H9 (cell line): ENCODE measurements at regions not wholly inside any gene's neighbourhood (a gene's known extent, or its start where the extent isn't known, plus 50 kb on each side); places are given as distances from the start of the nearest gene placed in this dataset.

Source experiments
- DNase-seq: peaks from one replicate; pipeline ENCODE4 v3.0.0-alpha.2; 2017
- H2AFZ ChIP-seq: one replicate; pipeline ENCODE4 v1.6.1; 2013; ENCODE audit warnings: mild to moderate bottlenecking, low read length, control low read depth, moderate library complexity
- H2AK5ac ChIP-seq: 2 replicates; pipeline ENCODE4 v1.6.1; 2013; ENCODE audit warnings: low read length, control low read depth, mixed read lengths; ENCODE audit not compliant: insufficient read length
- H2BK120ac ChIP-seq: one replicate; pipeline ENCODE4 v1.6.1; 2013; ENCODE audit warnings: low read depth, mild to moderate bottlenecking, low read length, control low read depth, inconsistent platforms; ENCODE audit not compliant: poor library complexity, severe bottlenecking
- H2BK12ac ChIP-seq: 2 replicates; pipeline ENCODE4 v1.6.1; 2013; ENCODE audit warnings: low read length, control low read depth, mixed read lengths, low read depth; ENCODE audit not compliant: insufficient read length
- H2BK15ac ChIP-seq: 2 replicates; pipeline ENCODE4 v1.6.1; 2013; ENCODE audit warnings: low read depth, low read length, control low read depth
- H2BK20ac ChIP-seq: one replicate; pipeline ENCODE4 v1.6.1; 2013; ENCODE audit warnings: low read depth, mild to moderate bottlenecking, low read length, control low read depth, inconsistent platforms; ENCODE audit not compliant: poor library complexity, severe bottlenecking
- H2BK5ac ChIP-seq: 2 replicates; pipeline ENCODE4 v1.6.1; 2013; ENCODE audit warnings: low read length, control low read depth, mixed read lengths; ENCODE audit not compliant: insufficient read length
- H3K14ac ChIP-seq: 2 replicates; pipeline ENCODE4 v1.6.1; 2013; ENCODE audit warnings: low read length, control low read depth; ENCODE audit not compliant: insufficient read depth
- H3K18ac ChIP-seq: 2 replicates; pipeline ENCODE4 v1.6.1; 2013; ENCODE audit warnings: low read depth, mild to moderate bottlenecking, mixed read lengths, low read length, control low read depth; ENCODE audit not compliant: insufficient read length
- H3K23ac ChIP-seq: 2 replicates; pipeline ENCODE4 v1.6.1; 2013; ENCODE audit warnings: low read length, control low read depth, mixed read lengths, low read depth; ENCODE audit not compliant: insufficient read length
- H3K23me2 ChIP-seq: 2 replicates; pipeline ENCODE4 v1.6.1; 2013; ENCODE audit warnings: low read depth, mild to moderate bottlenecking, mixed read lengths, low read length, control low read depth; ENCODE audit not compliant: insufficient read length, poor library complexity, severe bottlenecking
- H3K27ac ChIP-seq: 2 replicates; pipeline ENCODE4 v1.5.1; 2013; ENCODE audit warnings: low read length, control low read depth, mixed read lengths, low read depth; ENCODE audit not compliant: insufficient read length
- H3K27me3 ChIP-seq: 2 replicates; pipeline ENCODE4 v1.6.1; 2013; ENCODE audit warnings: low read length, control low read depth, inconsistent platforms; ENCODE audit not compliant: insufficient read depth
- H3K4ac ChIP-seq: 2 replicates; pipeline ENCODE4 v1.6.1; 2013; ENCODE audit warnings: low read depth, mild to moderate bottlenecking, control low read depth, inconsistent platforms, low read length, moderate library complexity
- H3K4me1 ChIP-seq: 2 replicates; pipeline ENCODE4 v1.6.1; 2013; ENCODE audit warnings: low read length, control low read depth, inconsistent platforms; ENCODE audit not compliant: insufficient read depth
- H3K4me2 ChIP-seq: 2 replicates; pipeline ENCODE4 v1.6.1; 2013; ENCODE audit warnings: low read length, control low read depth, mixed read lengths; ENCODE audit not compliant: insufficient read length, insufficient read depth
- H3K56ac ChIP-seq: 2 replicates; pipeline ENCODE4 v1.6.1; 2013; ENCODE audit warnings: low read depth, mild to moderate bottlenecking, mixed read lengths, low read length, control low read depth; ENCODE audit not compliant: insufficient read length
- H3K79me1 ChIP-seq: 2 replicates; pipeline ENCODE4 v1.6.1; 2013; ENCODE audit warnings: low read depth, mild to moderate bottlenecking, moderate library complexity, low read length, control low read depth, inconsistent platforms; ENCODE audit not compliant: insufficient read depth, poor library complexity, severe bottlenecking
- H3K79me2 ChIP-seq: 2 replicates; pipeline ENCODE4 v1.6.1; 2013; ENCODE audit warnings: low read length, control low read depth, inconsistent platforms; ENCODE audit not compliant: insufficient read depth
- H3K9ac ChIP-seq: 2 replicates; pipeline ENCODE4 v1.6.1; 2013; ENCODE audit warnings: low read length, control low read depth, mixed read lengths; ENCODE audit not compliant: insufficient read length; ENCODE audit errors: extremely low read depth
- H3K9me3 ChIP-seq: one replicate; pipeline ENCODE4 v1.6.1; 2013; ENCODE audit warnings: low read depth, low read length, inconsistent platforms; ENCODE audit not compliant: control insufficient read depth
- H3T11ph ChIP-seq: one replicate; pipeline ENCODE4 v1.6.1; 2013; ENCODE audit warnings: mild to moderate bottlenecking, low read length, control low read depth, inconsistent platforms
- H4K20me1 ChIP-seq: one replicate; pipeline ENCODE4 v1.6.1; 2013; ENCODE audit not compliant: control insufficient read depth, insufficient read length, insufficient read depth
- H4K5ac ChIP-seq: 2 replicates; pipeline ENCODE4 v1.6.1; 2013; ENCODE audit warnings: low read depth, mild to moderate bottlenecking, mixed read lengths, low read length, control low read depth; ENCODE audit not compliant: insufficient read length
- H4K8ac ChIP-seq: replicated peaks from 2 replicates; pipeline ENCODE4 v1.6.1; 2013; ENCODE audit warnings: low read length, control low read depth, mixed read lengths, low read depth; ENCODE audit not compliant: insufficient read length
- H4K91ac ChIP-seq: 2 replicates; pipeline ENCODE4 v1.6.1; 2013; ENCODE audit warnings: low read depth, mild to moderate bottlenecking, moderate library complexity, mixed read lengths, low read length, control low read depth; ENCODE audit not compliant: insufficient read length
- H3K27ac Mint-ChIP-seq, 3 experiments: 2 replicates in 2 of 3; 3 replicates in 1 of 3; pipeline ENCODE4 v1.8.0; 2020 to 2021; ENCODE audit warnings: mixed read lengths in 3 of 3, mild to moderate bottlenecking in 1 of 3, moderate library complexity in 1 of 3
- H3K27me3 Mint-ChIP-seq: 2 replicates; pipeline ENCODE4 v1.8.0; 2021; ENCODE audit warnings: low read depth, mild to moderate bottlenecking, moderate library complexity, mixed read lengths
- H3K36me3 Mint-ChIP-seq, 3 experiments: 2 replicates in 2 of 3; 3 replicates in 1 of 3; pipeline ENCODE4 v1.8.0; 2020 to 2021; ENCODE audit warnings: low read depth in 3 of 3, mixed read lengths in 3 of 3; ENCODE audit not compliant: insufficient read depth in 1 of 3
- H3K4me1 Mint-ChIP-seq, 2 experiments: 2 replicates each; pipeline ENCODE4 v1.8.0; 2020; ENCODE audit warnings: mixed read lengths in 2 of 2
- H3K4me3 Mint-ChIP-seq, 2 experiments: 2 replicates in 1 of 2; 3 replicates in 1 of 2; pipeline ENCODE4 v1.8.0; 2020 to 2021; ENCODE audit warnings: mild to moderate bottlenecking in 2 of 2, mixed read lengths in 2 of 2, moderate library complexity in 1 of 2
- H3K9me3 Mint-ChIP-seq, 2 experiments: 2 replicates in 1 of 2; 3 replicates in 1 of 2; pipeline ENCODE4 v1.8.0; 2020; ENCODE audit warnings: mild to moderate bottlenecking in 2 of 2, mixed read lengths in 2 of 2, moderate library complexity in 1 of 2
- WGBS: extraction: QIAGEN DNeasy Blood & Tissue Kit; methylation state at CpG from one replicate; pipeline ENCODE4 v1.1.7; 2013; ENCODE audit warnings: missing lambda C conversion rate, low lambda C conversion rate, mixed read lengths; ENCODE audit not compliant: insufficient read length; ENCODE audit errors: extremely low coverage; 5-methylcytosine and 5-hydroxymethylcytosine counted together
- TF ChIP-seq, protein P1 (sequence below): fragments of 200-600 bp; sonication (generic); conservative IDR thresholded peaks from 3 replicates; pipeline ENCODE4 v1.8.0; 2021; ENCODE audit warnings: antibody characterized with exemption, mild to moderate bottlenecking

DNA sequence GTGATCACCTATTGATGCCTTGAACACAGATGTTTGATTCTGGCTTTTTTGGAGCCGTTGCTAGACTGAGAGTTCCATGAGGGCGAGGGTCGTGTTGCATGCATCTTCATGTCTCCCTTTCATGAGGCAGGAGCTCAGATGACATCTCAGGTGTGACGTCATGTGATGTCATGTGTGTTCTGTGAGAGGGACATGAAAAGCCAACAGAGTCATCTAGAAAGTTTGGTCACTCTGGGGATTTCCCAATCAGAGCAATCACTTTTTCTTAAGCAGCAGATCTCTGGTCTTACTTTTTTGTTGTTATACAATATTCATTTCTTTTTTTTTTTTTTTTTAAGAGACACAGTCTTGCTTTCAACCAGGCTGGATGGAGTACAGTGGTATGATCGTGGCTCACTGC, 411.8 kb downstream of the PREX1 start:
- peaks cover 3 to 6% of the 10 kb centered on the region in 2 experiments; a peak in 4 of 5 replicates for H3K9me3 Mint-ChIP-seq
- H3K4me1 Mint-ChIP-seq = 0 out of 4 replicates have a peak, but pooled peaks cover 0 to 3% of the 10 kb centered on the region in 2 experiments
- H4K20me1 ChIP-seq = no peaks in the 10 kb centered on the region
- H3K9me3 ChIP-seq = no peaks in the 10 kb centered on the region
- no peak overlapping the region for H3T11ph ChIP-seq
- no peak overlapping the region for H3K4ac ChIP-seq
- no peak overlapping the region for H2BK12ac ChIP-seq
- no peak overlapping the region for H4K5ac ChIP-seq
- H2AK5ac ChIP-seq = no peak overlapping the region
- TF ChIP-seq, protein P1, sequence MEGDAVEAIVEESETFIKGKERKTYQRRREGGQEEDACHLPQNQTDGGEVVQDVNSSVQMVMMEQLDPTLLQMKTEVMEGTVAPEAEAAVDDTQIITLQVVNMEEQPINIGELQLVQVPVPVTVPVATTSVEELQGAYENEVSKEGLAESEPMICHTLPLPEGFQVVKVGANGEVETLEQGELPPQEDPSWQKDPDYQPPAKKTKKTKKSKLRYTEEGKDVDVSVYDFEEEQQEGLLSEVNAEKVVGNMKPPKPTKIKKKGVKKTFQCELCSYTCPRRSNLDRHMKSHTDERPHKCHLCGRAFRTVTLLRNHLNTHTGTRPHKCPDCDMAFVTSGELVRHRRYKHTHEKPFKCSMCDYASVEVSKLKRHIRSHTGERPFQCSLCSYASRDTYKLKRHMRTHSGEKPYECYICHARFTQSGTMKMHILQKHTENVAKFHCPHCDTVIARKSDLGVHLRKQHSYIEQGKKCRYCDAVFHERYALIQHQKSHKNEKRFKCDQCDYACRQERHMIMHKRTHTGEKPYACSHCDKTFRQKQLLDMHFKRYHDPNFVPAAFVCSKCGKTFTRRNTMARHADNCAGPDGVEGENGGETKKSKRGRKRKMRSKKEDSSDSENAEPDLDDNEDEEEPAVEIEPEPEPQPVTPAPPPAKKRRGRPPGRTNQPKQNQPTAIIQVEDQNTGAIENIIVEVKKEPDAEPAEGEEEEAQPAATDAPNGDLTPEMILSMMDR = no peak
- no peak overlapping the region for H4K8ac ChIP-seq
- H3K18ac ChIP-seq = no peak overlapping the region
- H2BK15ac ChIP-seq = no peak overlapping the region
- H3K14ac ChIP-seq = no peak overlapping the region
- no peaks in the 10 kb centered on the region for H3K36me3 Mint-ChIP-seq
- H3K4me3 Mint-ChIP-seq = no peak overlapping the region
- peaks cover 5% of the 10 kb centered on the region for H3K27me3 Mint-ChIP-seq
- no peak for DNase-seq
- no peak overlapping the region for H2BK120ac ChIP-seq
- no peak overlapping the region for H3K27ac Mint-ChIP-seq
- no peak overlapping the region for H3K9ac ChIP-seq
- H3K23me2 ChIP-seq = no peaks in the 10 kb centered on the region
- no peak overlapping the region for H2AFZ ChIP-seq
- no peak overlapping the region for H4K91ac ChIP-seq
- no peaks in the 10 kb centered on the region for H3K79me2 ChIP-seq
- H3K27ac ChIP-seq = no peak overlapping the region
- H3K79me1 ChIP-seq = no peaks in the 10 kb centered on the region
- no peaks in the 10 kb centered on the region for H3K27me3 ChIP-seq
- no peak overlapping the region for H3K4me2 ChIP-seq
- H2BK5ac ChIP-seq = no peak overlapping the region
- H3K56ac ChIP-seq = no peak overlapping the region
- no peak overlapping the region for H2BK20ac ChIP-seq
- WGBS = no CpG with 5 or more reads among the region's 5 CpGs
- H3K23ac ChIP-seq = no peak overlapping the region
- H3K4me1 ChIP-seq = no peaks in the 10 kb centered on the region
